WTC11 (cell line): ENCODE measurements at regions not wholly inside any gene's neighbourhood (a gene's known extent, or its start where the extent isn't known, plus 50 kb on each side); places are given as distances from the start of the nearest gene placed in this dataset.

Source experiments
- ATAC-seq: fragments of 200-7000 bp; cut with Tn5 transposase; 2 replicates; pipeline ENCODE4 v1.10.0; 2021; ENCODE audit warnings: mild to moderate bottlenecking, moderate library complexity
- CTCF ChIA-PET: fragments of 300-600 bp; sonication (Branson Sonifier 250); formaldehyde crosslinking; loops from one replicate; lab custom pipeline; 2021; ENCODE audit warnings: antibody characterized with exemption; lab: Charles Lee
- POLR2A ChIA-PET: fragments of 350-600 bp; sonication (Branson Sonifier 250); formaldehyde crosslinking; loops from one replicate; lab custom pipeline; 2021; ENCODE audit warnings: antibody characterized with exemption; lab: Charles Lee
- DNase-seq: peaks from one replicate; pipeline ENCODE4 v3.0.0; 2021; ENCODE audit warnings: low spot score
- H3K27ac Mint-ChIP-seq: 2 replicates; pipeline ENCODE4 v1.8.0; 2021; ENCODE audit warnings: mixed read lengths
- H3K27me3 Mint-ChIP-seq: 2 replicates; pipeline ENCODE4 v1.8.0; 2021; ENCODE audit warnings: low read depth, mild to moderate bottlenecking, moderate library complexity, mixed read lengths
- H3K36me3 Mint-ChIP-seq: 2 replicates; pipeline ENCODE4 v1.8.0; 2021; ENCODE audit warnings: mixed read lengths
- H3K4me1 Mint-ChIP-seq: 2 replicates; pipeline ENCODE4 v1.8.0; 2022; ENCODE audit warnings: mixed read lengths
- H3K4me3 Mint-ChIP-seq: 2 replicates; pipeline ENCODE4 v1.8.0; 2021; ENCODE audit warnings: mild to moderate bottlenecking, moderate library complexity, mixed read lengths
- H3K9me3 Mint-ChIP-seq: 2 replicates; pipeline ENCODE4 v1.8.0; 2021; ENCODE audit warnings: mixed read lengths
- ARID4B ChIP-seq: sonication (generic); formaldehyde crosslinking; IDR thresholded peaks from 2 replicates; pipeline ENCODE4 v1.8.0; 2023; ENCODE audit warnings: missing genetic modification reagents, mild to moderate bottlenecking, borderline replicate concordance
- ATF2 ChIP-seq: sonication (generic); formaldehyde crosslinking; IDR thresholded peaks from 2 replicates; pipeline ENCODE4 v1.8.1; 2022; ENCODE audit warnings: low read depth, missing genetic modification reagents, borderline replicate concordance
- CBFB ChIP-seq: sonication (generic); formaldehyde crosslinking; IDR thresholded peaks from 2 replicates; pipeline ENCODE4 v1.8.1; 2022; ENCODE audit warnings: mild to moderate bottlenecking, low read depth, missing genetic modification reagents
- CTCF ChIP-seq: fragments of 200-600 bp; IDR thresholded peaks from 2 replicates; pipeline ENCODE4 v1.8.0; 2022; ENCODE audit warnings: antibody characterized with exemption
- E2F4 ChIP-seq: sonication (generic); formaldehyde crosslinking; IDR thresholded peaks from 2 replicates; pipeline ENCODE4 v1.8.1; 2022; ENCODE audit warnings: low read depth, mild to moderate bottlenecking, moderate library complexity, missing genetic modification reagents, borderline replicate concordance
- ELF4 ChIP-seq: sonication (generic); formaldehyde crosslinking; IDR thresholded peaks from 2 replicates; pipeline ENCODE4 v1.8.1; 2022; ENCODE audit warnings: low read depth, mild to moderate bottlenecking, moderate library complexity, missing genetic modification reagents
- ERG ChIP-seq: fragments of 250-450 bp; sonication (Bioruptor Pico); IDR thresholded peaks from 2 replicates; pipeline ENCODE4 v1.8.0; 2021; ENCODE audit warnings: mild to moderate bottlenecking
- FOXJ3 ChIP-seq: sonication (generic); formaldehyde crosslinking; IDR thresholded peaks from 2 replicates; pipeline ENCODE4 v1.9.0; 2021; ENCODE audit warnings: missing genetic modification reagents, mild to moderate bottlenecking, borderline replicate concordance
- FOXK1 ChIP-seq: sonication (generic); formaldehyde crosslinking; IDR thresholded peaks from 2 replicates; pipeline ENCODE4 v1.8.0; 2022; ENCODE audit warnings: mild to moderate bottlenecking, moderate library complexity, missing genetic modification reagents
- FOXP1 ChIP-seq: sonication (generic); formaldehyde crosslinking; IDR thresholded peaks from 2 replicates; pipeline ENCODE4 v1.8.0; 2022; ENCODE audit warnings: missing genetic modification reagents, mild to moderate bottlenecking, moderate library complexity, borderline replicate concordance
- IRF1 ChIP-seq: sonication (generic); formaldehyde crosslinking; IDR thresholded peaks from 2 replicates; pipeline ENCODE4 v1.8.0; 2023; ENCODE audit warnings: missing genetic modification reagents
- JAZF1 ChIP-seq: fragments of 250-450 bp; sonication (Bioruptor Pico); IDR thresholded peaks from 2 replicates; pipeline ENCODE4 v1.9.0; 2021; ENCODE audit warnings: moderate library complexity, mild to moderate bottlenecking, inconsistent platforms
- NR1H2 ChIP-seq: sonication (generic); formaldehyde crosslinking; IDR thresholded peaks from 2 replicates; pipeline ENCODE4 v1.9.0; 2021; ENCODE audit warnings: mild to moderate bottlenecking, moderate library complexity, missing genetic modification reagents
- STAT6 ChIP-seq: sonication (generic); formaldehyde crosslinking; conservative IDR thresholded peaks from 2 replicates; pipeline ENCODE4 v1.8.1; 2023; ENCODE audit warnings: mild to moderate bottlenecking, low read depth, missing genetic modification reagents, moderate library complexity
- ZBTB43 ChIP-seq: sonication (generic); formaldehyde crosslinking; IDR thresholded peaks from 2 replicates; pipeline ENCODE4 v1.8.1; 2023; ENCODE audit warnings: mild to moderate bottlenecking, missing genetic modification reagents
- ZNF281 ChIP-seq: sonication (generic); formaldehyde crosslinking; IDR thresholded peaks from 2 replicates; pipeline ENCODE4 v1.8.0; 2023; ENCODE audit warnings: mild to moderate bottlenecking, missing genetic modification reagents
- ZSCAN18 ChIP-seq: fragments of 250-450 bp; sonication (Bioruptor Pico); IDR thresholded peaks from 2 replicates; pipeline ENCODE4 v2.1.2; 2022; ENCODE audit warnings: mild to moderate bottlenecking, moderate library complexity

- POLR2A ChIA-PET: no interaction called here
- Mint-ChIP-seq H3K9me3 (peaks cover 8% of the 10 kb centered on the region; the same call in 1 of the 2 replicates), H3K27me3 (no peaks in the 10 kb centered on the region), H3K4me1 (no peaks in the 10 kb centered on the region), H3K36me3 (no peaks in the 10 kb centered on the region), H3K27ac (no peak overlapping the region), H3K4me3 (no peak overlapping the region)
- ATAC-seq (no peak), DNase-seq (no peak)
- CTCF ChIA-PET: interaction anchor here (0.6 kb wide), 1 partner anchor 87 kb away, joined by 3 read pairs; no protein-coding TSS in a partner anchor
- no peak for TF ChIP-seq JAZF1 (CRISPR knock-in tag)
- no peak for TF ChIP-seq NR1H2
- TF ChIP-seq CTCF: no peak
- TF ChIP-seq STAT6: no peak
- TF ChIP-seq ZBTB43 (CRISPR knock-in tag): no peak
- no peak for TF ChIP-seq ELF4 (CRISPR knock-in tag)
- no peak for TF ChIP-seq ARID4B (CRISPR knock-in tag)
- TF ChIP-seq FOXJ3 (CRISPR knock-in tag): no peak
- TF ChIP-seq ZSCAN18 (CRISPR knock-in tag): no peak
- no peak for TF ChIP-seq IRF1 (CRISPR knock-in tag)
- no peak for TF ChIP-seq FOXP1 (CRISPR knock-in tag)
- TF ChIP-seq E2F4 (CRISPR knock-in tag): no peak
- TF ChIP-seq ZNF281: no peak
- no peak for TF ChIP-seq FOXK1
- TF ChIP-seq ERG (CRISPR knock-in tag): no peak
- TF ChIP-seq CBFB (CRISPR knock-in tag): no peak
- no peak for TF ChIP-seq ATF2 (CRISPR knock-in tag)
These were observed 86.1 kb upstream of the LOC128125822 start for GRCh38 chr6:63486196-63486595.
